OCI-M1 (cell line): ENCODE measurements at regions not wholly inside any gene's neighbourhood (a gene's known extent, or its start where the extent isn't known, plus 50 kb on each side); places are given as distances from the start of the nearest gene placed in this dataset.

ENCODE experiments used
- DNase-seq: peaks from one replicate; lab custom pipeline; 2025; lab: John Stamatoyannopoulos, UW

- DNase-seq, result no peak
Observed at GRCh38 chr12:126762150-126762549, 1504.8 kb upstream of the TMEM132C start.

DNA sequence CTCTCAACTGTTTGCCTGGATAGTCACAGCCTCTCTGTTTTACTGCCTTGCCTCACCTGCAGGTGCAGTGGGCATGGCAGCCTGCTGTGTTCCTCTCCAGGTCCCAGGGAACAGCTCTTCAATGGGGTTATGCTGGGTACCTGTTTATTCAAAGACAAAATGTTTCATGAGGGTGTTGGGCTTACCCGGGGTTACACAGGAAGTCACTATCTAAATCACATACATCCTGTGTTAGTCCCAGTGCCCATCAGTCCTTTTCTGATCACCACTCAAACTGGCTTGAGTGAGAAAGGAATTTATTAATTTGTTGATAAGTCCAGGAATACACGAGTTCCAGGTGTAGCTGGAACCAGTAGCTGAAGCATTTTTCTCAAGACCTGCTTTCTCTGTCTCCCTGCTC, 1503.6 kb upstream of the TMEM132C start:
- DNase-seq, result no peak

GRCh38 chr12:126767334-126767733, 1499.6 kb upstream of the TMEM132C start:
- no peak for DNase-seq

DNA sequence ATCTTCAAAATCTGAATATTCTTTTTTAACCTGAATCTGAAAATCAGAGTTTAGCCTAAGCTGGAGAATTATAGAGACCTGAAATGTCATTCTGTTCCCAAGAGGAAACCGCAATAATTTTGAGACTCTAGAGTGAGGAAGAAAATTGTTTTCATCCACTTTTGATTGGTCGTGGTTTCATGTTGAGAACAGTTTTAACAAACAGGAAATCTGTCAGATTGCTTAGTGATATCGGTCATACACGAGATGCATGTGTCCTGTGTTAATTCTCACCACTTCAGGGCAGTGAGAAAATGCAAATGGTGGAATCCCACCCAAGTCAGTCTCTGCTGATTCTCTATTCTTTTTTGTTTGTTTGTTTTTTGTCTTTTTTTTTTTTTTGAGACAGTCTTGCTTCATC, 1498.5 kb upstream of the TMEM132C start:
- no peak for DNase-seq

GRCh38 chr12:126770188-126770587, 1496.8 kb upstream of the TMEM132C start:
- peak; percentile 45 for DNase-seq

DNA sequence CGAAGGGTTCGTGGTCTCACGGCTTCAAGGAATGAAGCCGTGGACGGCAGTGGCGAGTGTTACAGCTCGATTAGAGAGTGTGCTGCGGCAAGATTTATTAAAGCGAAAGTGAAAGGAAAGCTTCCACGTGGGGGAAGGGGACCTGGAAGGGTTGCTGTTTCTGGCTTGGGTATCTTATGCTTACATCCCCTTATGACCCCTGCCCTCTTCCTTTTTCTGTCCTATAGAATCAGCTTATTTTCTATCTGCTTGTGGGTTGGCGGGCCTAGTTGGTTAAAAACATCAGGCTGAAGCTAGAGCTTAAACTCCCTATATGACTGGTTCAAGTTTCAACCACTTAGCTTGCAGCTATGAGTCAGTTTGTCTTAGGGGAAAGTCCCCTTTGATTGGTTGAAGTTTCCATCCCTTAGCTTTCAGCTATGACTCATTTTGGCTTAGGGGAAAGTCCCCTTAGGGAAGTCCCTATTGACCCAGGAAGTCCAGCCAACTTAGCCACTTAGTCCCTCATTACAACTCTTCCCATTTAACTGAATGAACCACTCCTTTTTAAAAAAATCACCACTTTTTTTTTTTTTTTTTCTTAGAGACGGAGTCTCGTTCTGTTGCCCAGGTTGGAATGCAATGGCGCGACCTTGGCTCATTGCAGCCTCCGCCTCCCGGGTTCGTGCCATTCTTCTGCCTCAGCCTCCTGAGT, 1494.7 kb upstream of the TMEM132C start:
- DNase-seq, result peak; percentile 98

- no peak for DNase-seq
Observed at GRCh38 chr12:126773012-126773411, 1494.0 kb upstream of the TMEM132C start.

DNA sequence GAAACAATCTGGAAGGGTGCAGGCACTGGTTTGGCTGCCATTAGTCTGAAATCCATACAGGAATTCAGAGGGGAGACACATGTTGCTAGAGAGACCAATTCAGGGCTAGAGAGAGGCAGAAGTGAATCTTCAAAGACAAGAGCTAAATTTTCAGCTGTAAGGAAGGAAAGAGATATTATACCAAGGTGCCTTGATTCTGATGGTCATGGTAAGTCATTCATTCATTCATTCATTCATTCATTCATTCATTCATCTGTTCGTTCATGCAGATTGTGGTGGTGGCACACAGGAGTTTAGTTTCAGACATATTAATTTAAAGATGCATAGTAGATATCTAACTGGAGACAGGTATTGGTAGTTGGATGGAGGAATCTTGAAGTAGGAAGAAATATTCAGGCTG, 1493.5 kb upstream of the TMEM132C start:
- DNase-seq, result no peak

DNA sequence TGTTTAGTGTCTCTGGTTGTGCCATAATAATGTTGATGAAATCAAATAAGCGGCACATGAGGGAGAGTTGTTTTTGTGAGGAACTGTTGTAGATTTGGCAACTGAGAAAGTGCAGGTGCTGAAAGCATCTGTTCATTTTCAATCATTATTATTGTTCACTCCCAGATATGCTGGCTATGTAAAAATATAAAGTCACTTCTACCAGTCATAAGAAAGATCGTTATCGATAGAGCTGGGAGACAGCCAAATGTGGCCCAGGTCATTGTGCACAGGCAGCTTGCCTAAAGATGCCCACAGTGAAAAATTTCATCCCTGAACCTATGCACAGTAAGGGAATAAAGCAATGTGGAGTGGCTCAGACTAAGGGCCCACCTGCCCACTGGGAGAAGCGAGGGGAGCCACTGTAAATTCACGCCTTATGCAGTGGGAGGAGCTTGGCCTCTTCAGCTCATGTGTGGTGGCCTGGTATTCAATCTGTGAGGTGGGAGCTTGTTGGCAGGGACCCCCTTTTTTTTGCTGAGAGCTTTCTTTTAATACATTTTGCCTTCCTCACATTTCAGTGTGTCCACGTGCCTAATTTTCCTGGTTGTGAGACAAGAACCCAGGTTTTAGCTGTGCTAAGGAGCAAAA, 1490.8 kb upstream of the TMEM132C start:
- no peak for DNase-seq

DNA sequence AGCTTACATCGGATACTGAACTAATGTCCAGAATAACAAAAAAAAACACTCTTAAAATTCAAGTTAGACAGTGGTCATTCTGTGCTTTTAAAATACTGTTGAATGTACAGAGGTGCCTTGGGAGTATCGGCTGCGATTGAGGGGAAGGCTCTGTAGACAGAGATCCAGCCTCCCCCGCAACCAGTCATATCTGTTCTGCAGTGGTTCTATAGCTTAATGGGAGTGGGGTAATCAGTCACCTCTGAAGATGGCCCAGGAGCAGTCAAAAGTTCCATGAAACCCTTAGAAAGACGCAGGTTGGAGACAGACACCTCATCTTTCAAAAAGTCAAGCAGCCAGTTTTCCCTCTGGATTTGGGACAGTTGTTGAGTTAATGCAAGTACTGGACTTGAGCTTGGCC, 1486.6 kb upstream of the TMEM132C start:
- no peak for DNase-seq

GRCh38 chr12:126781593-126781992, 1485.4 kb upstream of the TMEM132C start:
- no peak for DNase-seq

- DNase-seq, result no peak
Observed at GRCh38 chr12:126782083-126782482, 1484.9 kb upstream of the TMEM132C start.

DNA sequence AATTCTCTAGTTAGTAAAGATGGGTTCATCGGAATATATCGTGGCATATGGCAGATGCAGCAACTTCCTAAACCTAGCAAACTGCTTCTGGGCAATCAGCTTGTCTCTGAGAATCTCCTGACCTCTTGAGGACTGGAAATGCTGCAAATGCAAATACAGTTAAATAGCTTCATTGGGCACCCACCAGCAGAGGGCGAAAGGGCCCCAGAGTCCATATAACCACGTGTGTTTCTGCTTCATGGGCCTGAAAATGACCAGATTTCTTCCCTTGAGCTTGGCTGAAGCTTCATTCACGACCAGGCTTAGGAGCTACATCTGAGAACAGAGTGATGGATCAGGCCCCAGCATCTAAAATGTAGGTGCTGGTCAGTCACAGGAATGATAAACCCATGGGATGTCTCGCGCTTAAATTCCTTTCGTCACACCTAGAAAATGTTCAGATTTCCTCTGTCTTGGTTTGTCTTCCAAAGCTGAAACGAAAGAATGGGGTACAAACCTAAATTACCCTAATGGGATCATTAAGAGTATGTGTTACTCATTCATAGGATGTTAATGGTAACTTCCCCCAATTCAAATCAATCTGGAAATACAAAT, 1482.5 kb upstream of the TMEM132C start:
- peak; percentile 89 for DNase-seq

GRCh38 chr12:126789963-126790362, 1477.0 kb upstream of the TMEM132C start:
- no peak for DNase-seq

DNA sequence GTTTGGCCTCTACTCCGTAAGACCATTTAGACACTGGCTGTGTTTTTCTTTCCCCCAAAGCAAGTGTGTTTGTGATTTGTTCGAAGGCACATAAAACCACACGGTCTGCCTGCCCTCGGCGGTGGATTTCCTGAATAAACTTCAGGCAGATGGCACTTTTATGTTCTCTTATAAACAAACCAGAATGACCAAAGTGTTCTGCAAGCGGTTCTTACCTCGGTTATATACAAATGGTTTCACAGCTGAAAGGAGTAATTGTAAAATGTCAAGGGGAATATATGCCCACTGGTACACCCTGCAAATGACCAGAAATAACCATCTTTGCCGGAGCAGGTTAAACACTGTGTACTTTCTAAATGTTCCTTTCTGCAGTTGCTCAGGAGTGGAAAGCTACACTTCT, 1475.8 kb upstream of the TMEM132C start:
- no peak for DNase-seq

DNA sequence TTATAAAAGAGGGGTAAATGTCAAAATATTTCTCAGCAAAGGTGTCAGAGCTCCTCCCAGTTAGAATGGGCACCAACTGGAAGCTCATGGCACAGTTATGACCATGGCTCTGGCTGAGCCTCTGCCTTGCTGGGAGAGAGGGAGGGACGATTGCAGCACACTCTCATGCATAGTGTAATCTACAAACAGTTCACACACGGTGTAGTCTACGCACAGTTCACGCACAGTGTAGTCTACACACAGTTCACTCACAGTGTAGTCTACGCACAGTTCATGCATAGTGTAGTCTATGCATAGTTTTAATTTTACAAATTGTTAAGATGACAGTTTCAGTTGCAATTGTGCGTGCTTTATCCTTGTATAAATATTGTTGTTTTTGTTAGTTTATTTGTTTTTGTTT, 1474.6 kb upstream of the TMEM132C start:
- DNase-seq, result no peak

DNA sequence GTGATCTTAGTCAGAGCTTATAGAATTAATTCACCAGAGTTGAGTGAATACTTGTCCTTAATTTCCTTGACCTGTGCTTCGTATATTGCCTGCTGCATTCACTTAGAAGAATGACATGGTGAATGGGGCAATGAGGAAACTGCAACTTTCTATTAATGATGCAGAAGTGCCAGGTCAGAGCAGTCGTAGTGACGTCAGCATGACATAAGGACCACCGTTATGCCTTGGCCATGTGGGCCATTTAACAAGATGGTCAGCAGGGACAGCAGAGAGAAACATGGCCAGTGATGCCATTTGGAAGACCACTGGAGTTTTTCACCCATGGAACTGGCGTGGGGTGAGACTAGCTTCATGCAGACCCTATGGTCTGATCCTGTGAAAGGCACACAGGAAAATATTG, 1469.4 kb upstream of the TMEM132C start:
- no peak for DNase-seq

- DNase-seq, result no peak
Observed at GRCh38 chr12:126798449-126798848, 1468.5 kb upstream of the TMEM132C start.

GRCh38 chr12:126807312-126807865, 1459.6 kb upstream of the TMEM132C start:
- peak; percentile 42 for DNase-seq

DNA sequence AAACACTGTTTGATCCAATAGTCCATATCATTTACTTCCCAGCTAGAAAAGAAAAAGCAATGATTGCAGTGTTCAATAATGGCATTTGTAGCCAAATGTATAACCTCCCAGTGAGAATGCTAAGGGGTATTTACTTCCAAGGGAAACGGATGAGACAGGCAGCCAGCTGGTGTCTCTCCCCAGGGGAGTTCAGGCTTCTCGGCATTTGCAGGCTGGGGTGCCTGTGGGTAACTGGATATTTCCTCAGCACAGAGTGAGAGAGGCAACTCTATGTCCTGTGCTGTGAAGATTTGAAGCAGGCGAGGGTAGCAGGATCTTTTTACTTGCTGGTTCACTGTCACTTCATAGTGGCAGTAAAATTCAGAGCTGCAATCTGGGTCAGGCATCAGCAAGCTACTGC, 1455.6 kb upstream of the TMEM132C start:
- no peak for DNase-seq

DNA sequence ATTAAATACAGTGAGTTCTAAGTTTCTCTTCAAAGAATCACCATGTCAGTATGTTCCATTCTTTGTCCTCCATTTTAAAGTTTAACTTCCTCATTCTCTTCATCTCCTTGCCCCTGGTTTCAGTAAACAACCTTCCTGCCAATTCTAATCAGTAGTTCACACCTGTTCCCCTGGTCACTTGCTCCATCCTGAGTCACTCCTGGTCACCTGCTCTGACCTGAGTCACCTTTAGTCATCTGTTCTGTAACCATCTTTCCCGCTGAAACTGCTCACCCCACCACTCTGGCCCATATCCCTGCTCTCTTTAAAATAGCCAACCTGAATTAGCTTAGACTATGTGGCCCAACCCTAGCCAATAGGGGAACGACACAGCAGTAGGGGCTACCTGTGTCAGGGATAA, 1447.4 kb upstream of the TMEM132C start:
- DNase-seq, result peak; percentile 30

DNA sequence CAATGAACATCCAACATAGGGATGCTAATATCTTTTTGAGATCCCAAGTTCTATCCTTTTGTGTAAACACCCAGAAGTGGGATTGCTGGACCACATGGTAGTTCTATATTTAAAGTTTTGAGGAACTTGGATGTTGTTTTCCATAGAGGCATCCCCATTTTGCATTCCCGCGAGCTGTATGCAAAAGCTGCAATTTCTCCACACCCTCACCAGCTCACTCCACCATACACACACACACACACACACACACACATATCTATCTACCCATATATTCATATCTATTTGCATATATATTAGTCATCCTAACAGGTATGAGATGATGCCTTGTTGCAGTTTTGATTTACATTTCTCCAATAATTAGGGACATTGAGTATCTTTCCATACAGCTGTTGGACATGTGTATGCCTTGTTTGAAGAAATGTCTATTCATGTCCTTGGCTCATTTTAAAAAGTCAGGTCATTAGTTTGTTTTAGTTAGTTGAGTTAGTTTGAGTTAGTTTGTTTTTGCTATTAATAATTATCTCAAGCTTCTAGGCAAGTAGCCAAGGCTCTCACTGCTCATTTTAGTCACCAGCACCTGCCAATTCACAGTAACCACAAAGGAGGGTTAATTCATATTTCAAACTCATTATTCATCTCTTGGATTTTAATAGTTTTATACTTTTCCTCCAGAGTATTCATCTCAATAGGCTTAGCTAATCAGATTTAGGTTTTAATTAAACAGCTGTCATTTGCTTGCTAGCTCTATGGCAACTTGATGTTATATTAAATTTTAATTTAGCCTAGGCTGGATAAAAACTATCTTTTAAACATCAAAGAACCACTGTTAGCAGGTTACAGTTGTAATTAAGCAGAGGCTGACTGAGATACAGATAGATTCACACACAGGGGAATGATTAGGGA, 1435.9 kb upstream of the TMEM132C start:
- no peak for DNase-seq
